Motor neuron (in vitro differentiated cells): ENCODE measurements at regions not wholly inside any gene's neighbourhood (a gene's known extent, or its start where the extent isn't known, plus 50 kb on each side); places are given as distances from the start of the nearest gene placed in this dataset.

Experiments used
- ATAC-seq, 8 experiments: fragments of 200-7000 bp; cut with Tn5 transposase; replicated peaks in 6 of 8; 2 replicates each; pipeline ENCODE4 v1.8.0; 2021; ENCODE audit warnings: mild to moderate bottlenecking in 8 of 8, moderate library complexity in 8 of 8
- H3K27ac ChIP-seq, 2 donors: fragments of 250-450 bp; sonication (Bioruptor Pico); 2 replicates each; pipeline ENCODE4 v1.9.0; 2021; ENCODE audit warnings: antibody characterized with exemption in 2 of 2, mild to moderate bottlenecking in 2 of 2, moderate library complexity in 1 of 2
- H3K4me1 ChIP-seq, 2 donors: fragments of 250-450 bp; sonication (Bioruptor Pico); replicated peaks in 1 of 2; 2 replicates each; pipeline ENCODE4 v1.6.1; 2021; ENCODE audit warnings: antibody characterized with exemption in 2 of 2, mild to moderate bottlenecking in 2 of 2, moderate library complexity in 1 of 2
- H3K4me3 ChIP-seq, 5 donors: fragments of 250-450 bp; sonication (Bioruptor Pico); 2 replicates each; pipeline ENCODE4 v1.9.0; 2021; ENCODE audit warnings: antibody characterized with exemption in 5 of 5, mild to moderate bottlenecking in 5 of 5, moderate library complexity in 4 of 5
- WGBS, 10 experiments: fragments of 450-650 bp; shearing (Covaris generic); methylation state at CpG; one replicate each; pipeline ENCODE4 v1.0.0; 2022; 5-methylcytosine and 5-hydroxymethylcytosine counted together
- in situ Hi-C, 9 experiments: fragments of 400-800 bp; cut with MboI; loops; one replicate each; pipeline ENCODE4 v1.15.0; 2021; ENCODE audit warnings: low sequenced_read_pairs in 9 of 9, low pct_unique_long_range_greater_than_20kb in 2 of 9; ENCODE audit not compliant: unreplicated experiment in 9 of 9

- no peak for ATAC-seq
- in situ Hi-C loops: no loop called here
- H3K4me1 ChIP-seq: peaks cover 7 to 13% of the 10 kb centered on the region in 2 donors
- no peak overlapping the region for H3K4me3 ChIP-seq
- no peak overlapping the region for H3K27ac ChIP-seq
- WGBS, 10 experiments: 52 to 100% (median 80%) methylated on average over 1 to 5 of the region's 10 CpGs; no CpG with 5 or more reads in 5 of the 10 experiments
Measured at GRCh38 chr3:13219902-13220296, 146.7 kb upstream of the IQSEC1 start.

DNA sequence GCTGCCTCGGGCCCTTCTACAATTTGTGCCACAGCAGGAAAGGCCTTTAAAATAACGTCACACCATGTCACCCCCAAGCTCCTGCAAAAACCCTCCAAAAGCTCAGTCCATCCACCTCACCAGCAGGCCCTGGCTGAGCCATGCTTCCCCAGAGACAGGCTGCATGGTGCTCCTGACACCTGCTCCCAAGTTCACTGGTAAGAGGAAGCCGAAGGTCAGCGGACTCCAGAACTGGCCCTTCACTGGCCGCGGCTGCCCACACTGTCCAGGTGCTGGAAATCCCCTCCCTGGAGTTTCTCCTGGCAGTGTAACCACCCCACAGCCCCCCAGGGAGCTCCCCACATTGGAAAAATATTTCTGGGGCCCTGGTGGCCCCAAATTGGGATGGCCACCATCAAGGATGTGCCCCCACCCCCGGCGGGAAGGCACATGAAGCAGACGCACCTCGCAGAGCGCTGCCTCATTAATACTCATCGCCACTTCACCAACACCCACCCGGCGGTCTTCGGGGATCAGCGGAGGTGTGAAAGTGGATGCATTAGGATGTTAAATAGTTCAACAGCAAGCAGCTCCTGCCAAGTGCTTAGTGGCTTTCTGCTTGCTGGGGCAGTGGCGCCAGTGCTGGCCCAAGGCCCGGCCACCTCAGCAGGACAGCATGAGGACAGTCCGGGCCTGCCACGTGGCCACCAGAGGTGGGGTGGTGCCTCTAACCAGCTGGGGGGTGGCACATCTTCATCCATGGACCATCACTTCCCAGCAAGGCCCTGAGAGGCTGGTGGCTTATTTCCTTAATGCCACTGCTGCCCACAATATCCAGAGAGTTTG lies 146.1 kb upstream of the IQSEC1 start:
- Histone ChIP-seq H3K27ac (no peak overlapping the region), H3K4me3 (no peak overlapping the region), H3K4me1 (peaks cover 7 to 13% of the 10 kb centered on the region in 2 donors)
- in situ Hi-C loops: no loop called here
- ATAC-seq: no peak
- WGBS, 10 experiments: 73 to 100% (median 96%) methylated on average over 1 to 11 of the region's 20 CpGs; no CpG with 5 or more reads in 6 of the 10 experiments

- 20 to 94% methylated on average over 1 to 3 of the region's 4 CpGs; no CpG with 5 or more reads in 8 of the 10 experiments for WGBS, 10 experiments
- H3K27ac ChIP-seq: no peak overlapping the region
- peak in 1 of 8 experiments; percentile 11 for ATAC-seq
- H3K4me1 ChIP-seq: peaks cover 7 to 13% of the 10 kb centered on the region in 2 donors
- in situ Hi-C loops: no loop called here
- no peak overlapping the region for H3K4me3 ChIP-seq
Measured at GRCh38 chr3:13218541-13218908, 145.3 kb upstream of the IQSEC1 start.

DNA sequence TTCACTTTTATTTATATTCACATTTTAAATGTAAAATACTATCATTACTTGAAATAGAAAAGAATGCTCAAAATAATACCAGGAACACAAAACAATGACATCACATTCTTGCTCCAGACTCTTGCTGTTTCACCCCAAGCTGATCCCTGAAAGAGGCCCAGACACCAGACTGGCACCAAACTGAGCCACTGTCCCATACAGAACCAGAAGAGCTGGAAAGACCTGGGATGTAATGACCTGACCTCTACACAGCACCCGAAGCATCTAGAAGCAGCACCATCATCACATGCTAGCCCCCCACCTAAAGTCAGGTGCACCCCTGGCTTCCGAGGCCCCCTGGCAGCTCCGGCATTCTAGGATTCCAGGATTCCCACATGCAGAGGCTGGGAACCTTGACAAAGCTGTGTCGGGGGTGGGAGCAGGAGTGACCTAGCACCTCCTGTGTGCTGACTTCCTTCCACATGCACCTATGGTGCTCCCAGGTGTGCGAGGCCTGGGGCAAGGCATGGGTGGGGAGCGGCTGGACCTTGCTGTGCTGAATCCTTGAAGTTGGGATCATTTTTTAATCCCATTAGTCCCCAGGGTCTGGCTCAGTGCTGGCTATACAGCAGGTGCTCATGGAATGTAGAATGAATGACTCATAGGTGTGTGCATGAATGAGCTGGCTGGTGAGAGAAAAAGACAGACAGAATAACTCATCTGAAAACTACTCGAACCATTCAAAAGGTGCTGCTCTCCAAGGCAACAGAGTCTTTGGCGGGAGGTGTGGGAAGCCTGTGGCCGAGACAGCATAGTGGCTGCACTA lies 144.7 kb upstream of the IQSEC1 start:
- 49 to 100% (median 80%) methylated on average over 1 to 4 of the region's 9 CpGs; no CpG with 5 or more reads in 2 of the 10 experiments for WGBS, 10 experiments
- peak in 6 of 8 experiments; percentile 16 to 90 (median 82) for ATAC-seq
- Histone ChIP-seq H3K4me1 (peaks cover 7 to 13% of the 10 kb centered on the region in 2 donors), H3K4me3 (no peak overlapping the region), H3K27ac (no peak overlapping the region)
- in situ Hi-C loops: no loop called here

DNA sequence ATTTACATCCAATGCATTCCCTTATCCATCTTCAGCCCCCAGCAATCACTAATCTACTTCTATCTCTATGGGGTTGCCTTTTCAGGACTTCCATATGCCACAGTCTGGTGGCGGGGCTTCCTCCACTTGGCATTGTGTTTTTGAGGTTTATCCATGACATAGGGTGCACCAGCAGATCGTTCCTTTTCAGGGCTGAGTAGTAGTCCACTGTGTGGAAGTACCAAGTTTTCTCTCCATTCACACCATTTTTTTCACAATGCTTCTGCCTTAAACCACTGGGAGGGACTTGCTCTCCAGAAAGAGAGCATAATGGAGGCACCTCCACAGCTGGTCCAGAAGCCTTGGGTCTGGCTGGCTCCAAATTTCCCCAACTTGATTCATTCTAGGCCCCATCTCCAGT lies 144.0 kb upstream of the IQSEC1 start:
- Histone ChIP-seq H3K4me1 (peaks cover 7 to 13% of the 10 kb centered on the region in 2 donors), H3K4me3 (no peak overlapping the region), H3K27ac (no peak overlapping the region)
- 25 to 100% (median 57%) methylated on average over 1 to 2 of the region's 2 CpGs; no CpG with 5 or more reads in 3 of the 10 experiments for WGBS, 10 experiments
- in situ Hi-C loops: no loop called here
- ATAC-seq: no peak

GRCh38 chr3:13215940-13216546 lies 142.8 kb upstream of the IQSEC1 start:
- no peak overlapping the region for H3K4me3 ChIP-seq
- no peak overlapping the region for H3K27ac ChIP-seq
- H3K4me1 ChIP-seq: peaks cover 7 to 13% of the 10 kb centered on the region in 2 donors
- in situ Hi-C loops: no loop called here
- peak in 4 of 8 experiments; percentile 6 to 87 (median 52) for ATAC-seq
- 40 to 100% (median 79%) methylated on average over 1 to 3 of the region's 8 CpGs; no CpG with 5 or more reads in 5 of the 10 experiments for WGBS, 10 experiments

GRCh38 chr3:13214847-13215472 lies 141.7 kb upstream of the IQSEC1 start:
- WGBS, 10 experiments: 0 to 100% (median 93%) methylated on average over 1 to 6 of the region's 15 CpGs; no CpG with 5 or more reads in 3 of the 10 experiments
- no peak overlapping the region for H3K4me3 ChIP-seq
- peaks cover 8 to 13% of the 10 kb centered on the region in 2 donors for H3K4me1 ChIP-seq
- peak overlapping the region in 1 of 2 donors; percentile 19 for H3K27ac ChIP-seq
- in situ Hi-C loops: no loop called here
- ATAC-seq: no peak

DNA sequence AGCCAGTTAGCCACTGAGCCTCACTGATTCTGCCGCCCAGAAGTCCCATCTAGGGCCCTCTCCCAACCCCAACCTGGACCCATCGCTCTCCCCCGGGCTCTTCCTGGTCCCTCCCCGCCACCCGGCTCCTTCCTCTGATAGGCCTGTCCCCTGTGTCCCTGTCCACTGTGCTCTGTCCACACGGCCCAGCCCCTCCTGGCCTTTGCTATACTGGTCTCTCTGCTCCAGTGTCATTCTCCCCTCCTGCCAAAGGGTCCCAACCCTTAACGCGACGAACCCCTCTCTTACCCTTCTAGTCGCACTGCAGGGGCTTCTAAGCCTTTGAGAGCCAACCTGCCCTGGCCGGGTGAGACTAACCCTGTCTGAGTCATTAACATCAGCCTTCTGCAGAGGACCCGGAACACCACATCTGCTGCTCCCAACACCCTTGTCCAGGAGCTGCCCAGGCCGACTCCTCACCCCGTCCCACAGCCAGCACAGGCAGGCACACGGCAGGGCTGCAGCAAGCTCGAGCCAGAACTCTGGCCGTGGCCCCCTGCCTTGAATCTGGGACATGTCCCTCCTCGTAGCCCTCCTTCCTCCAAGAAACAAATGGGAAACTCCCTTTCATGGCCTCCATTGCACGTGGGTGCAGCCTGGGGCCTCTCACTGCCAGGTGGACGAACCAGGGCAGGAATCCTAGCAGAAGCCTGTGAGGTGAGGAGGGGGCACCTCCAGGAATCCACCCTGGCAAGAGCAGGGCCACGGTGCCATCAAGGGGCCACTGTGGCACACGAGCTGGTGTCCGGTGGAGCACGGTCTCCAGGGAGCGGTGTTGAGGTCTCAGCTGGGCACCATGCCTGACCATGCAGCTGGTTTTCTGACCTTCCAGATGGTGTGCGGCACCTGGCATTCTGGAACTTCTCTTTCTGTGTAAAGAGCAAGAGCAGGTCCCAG lies 140.9 kb upstream of the IQSEC1 start:
- Histone ChIP-seq H3K27ac (no peak overlapping the region), H3K4me3 (no peak overlapping the region), H3K4me1 (peaks cover 16 to 20% of the 10 kb centered on the region in 2 donors)
- no peak for ATAC-seq
- in situ Hi-C loops: no loop called here
- 70 to 95% (median 85%) methylated on average over 1 to 4 of the region's 26 CpGs; no CpG with 5 or more reads in 6 of the 10 experiments for WGBS, 10 experiments

DNA sequence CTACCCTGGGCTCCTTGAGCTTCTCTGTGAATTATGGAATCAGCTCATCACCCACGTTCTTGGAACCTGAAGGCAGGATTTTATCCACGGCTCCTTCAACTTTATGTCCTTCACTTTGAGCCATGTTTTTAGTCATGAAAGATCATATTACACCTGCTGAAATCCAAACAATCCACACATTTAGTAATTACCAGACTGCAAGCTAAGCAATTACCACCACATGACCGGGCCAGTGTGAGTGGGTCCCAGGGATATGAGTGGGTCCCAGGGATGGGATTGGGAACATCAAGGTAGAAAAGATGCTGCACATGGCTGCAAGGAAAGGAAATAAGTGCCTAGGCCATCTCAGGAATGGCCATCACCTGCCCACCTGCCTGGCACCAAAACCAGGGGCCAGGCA lies 140.3 kb upstream of the IQSEC1 start:
- in situ Hi-C loops: no loop called here
- Histone ChIP-seq H3K4me3 (no peak overlapping the region), H3K4me1 (peaks cover 16 to 25% of the 10 kb centered on the region in 2 donors), H3K27ac (no peak overlapping the region)
- WGBS, 10 experiments: 80 to 100% (median 91%) methylated on average over 1 to 3 of the region's 3 CpGs; no CpG with 5 or more reads in 2 of the 10 experiments
- ATAC-seq: no peak

DNA sequence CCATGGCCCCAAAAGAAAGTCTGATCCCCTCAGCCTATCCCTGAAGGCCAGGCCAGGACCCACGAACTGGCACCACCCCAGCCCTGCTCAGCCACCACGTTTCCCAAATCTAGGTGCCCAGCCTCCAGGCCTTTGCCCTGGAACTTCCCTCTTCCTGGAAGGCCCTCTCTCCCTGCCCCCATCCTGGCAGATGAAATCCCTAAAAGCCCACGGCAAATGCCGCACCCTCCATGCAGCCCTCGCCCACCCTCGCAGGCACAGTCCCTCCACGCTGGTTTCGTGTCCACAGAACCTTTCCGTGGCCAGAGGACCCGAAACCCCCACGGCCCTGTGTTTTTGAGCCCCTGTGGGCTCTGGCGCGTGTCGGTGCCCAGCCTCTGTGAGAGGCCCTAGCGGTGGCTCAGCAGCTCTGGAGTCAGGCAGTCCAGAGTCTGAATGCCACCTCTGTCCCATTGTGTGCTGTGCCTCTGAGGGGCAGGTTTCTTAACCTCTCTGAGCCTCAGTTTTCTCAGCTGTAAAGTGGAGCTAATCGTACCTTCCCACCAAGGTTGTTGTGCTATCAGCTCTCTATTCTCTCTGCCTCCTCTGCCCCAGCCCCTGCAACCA lies 138.5 kb upstream of the IQSEC1 start:
- ATAC-seq: no peak
- peaks cover 16 to 25% of the 10 kb centered on the region in 2 donors for H3K4me1 ChIP-seq
- no peak overlapping the region for H3K4me3 ChIP-seq
- in situ Hi-C loops: no loop called here
- 40 to 90% (median 70%) methylated on average over 1 to 13 of the region's 16 CpGs; no CpG with 5 or more reads in 6 of the 10 experiments for WGBS, 10 experiments
- no peak overlapping the region for H3K27ac ChIP-seq

- Histone ChIP-seq H3K4me1 (peaks cover 12 to 16% of the 10 kb centered on the region in 2 donors), H3K27ac (no peak overlapping the region), H3K4me3 (no peak overlapping the region)
- peak in 5 of 8 experiments; percentile 22 to 54 (median 28) for ATAC-seq
- WGBS, 10 experiments: 42 to 94% (median 80%) methylated on average over 1 to 3 of the region's 22 CpGs; no CpG with 5 or more reads in 7 of the 10 experiments
- in situ Hi-C loops: no loop called here
Measured at GRCh38 chr3:13210221-13210975, 137.2 kb upstream of the IQSEC1 start.
